Esophagus squamous epithelium (tissue), 5 donors: ENCODE measurements at regions not wholly inside any gene's neighbourhood (a gene's known extent, or its start where the extent isn't known, plus 50 kb on each side); places are given as distances from the start of the nearest gene placed in this dataset.
"Not testable (repeated sequence)": the region's sequence is repeated elsewhere in the genome, so short reads cannot be mapped to it uniquely, and the experiment has no call there.

Experiments used
- DNase-seq: peaks from one replicate; lab custom pipeline; 2025; lab: John Stamatoyannopoulos, UW
- H3K27ac ChIP-seq, 4 donors: fragments of 200-600 bp; sonication (generic); one replicate each; pipeline ENCODE4 v1.5.1; 2016 to 2019; ENCODE audit warnings: mild to moderate bottlenecking in 1 of 4
- H3K27me3 ChIP-seq, 4 donors: fragments of 200-600 bp; sonication (generic); 1 replicate in 3 of 4; 2 replicates in 1 of 4; pipeline versions ENCODE4 v1.5.1 to v1.6.0; 2017 to 2021; ENCODE audit warnings: antibody characterized with exemption in 1 of 4
- H3K36me3 ChIP-seq, 3 donors: fragments of 200-600 bp; sonication (generic); one replicate each; pipeline ENCODE4 v1.5.1; 2016 to 2019
- H3K4me1 ChIP-seq, 3 donors: fragments of 200-600 bp; sonication (generic); one replicate each; pipeline ENCODE4 v1.5.1; 2017 to 2019
- H3K4me3 ChIP-seq, 4 donors: fragments of 200-600 bp; sonication (generic); 1 replicate in 3 of 4; 2 replicates in 1 of 4; pipeline ENCODE4 v1.5.1; 2016 to 2019; ENCODE audit warnings: mild to moderate bottlenecking in 2 of 4, moderate library complexity in 1 of 4
- H3K9me3 ChIP-seq, 3 donors: fragments of 200-600 bp; sonication (generic); one replicate each; pipeline ENCODE4 v1.5.1; 2016 to 2019
- CTCF ChIP-seq, 6 experiments: fragments of 450-650 bp in 4 of 6; fragments of 200-600 bp in 2 of 6; sonication (generic) in 2 of 6; IDR thresholded peaks; one replicate each; pipeline ENCODE4 v1.5.1; 2016 to 2019; ENCODE audit warnings: antibody characterized with exemption in 6 of 6, mild to moderate bottlenecking in 4 of 6, moderate library complexity in 4 of 6
- POLR2A ChIP-seq, 4 donors: fragments of 450-650 bp; IDR thresholded peaks; one replicate each; pipeline ENCODE4 v1.6.1; 2017; ENCODE audit warnings: antibody characterized with exemption in 4 of 4, mild to moderate bottlenecking in 4 of 4, moderate library complexity in 3 of 4
- WGBS, 2 donors: methylation state at CpG; one replicate each; pipeline ENCODE4 v1.1.5; 2018; 5-methylcytosine and 5-hydroxymethylcytosine counted together
- intact Hi-C: fragments of 100-400 bp; cut with DNase I; formaldehyde crosslinking; loops from one replicate; pipeline ENCODE4 v1.15.0; 2022
- donor health status: DM: yes; HTN: yes; CAD: no.

GRCh38 chr3:187888701-187889100, 143.4 kb upstream of the BCL6 start:
- Histone ChIP-seq H3K9me3 (no peaks in the 10 kb centered on the region), H3K4me3 (no peak overlapping the region), H3K36me3 (no peaks in the 10 kb centered on the region), H3K27ac (peak overlapping the region in 1 of 4 donors; percentile 26), H3K4me1 (peaks cover 0 to 9% (median 0%) of the 10 kb centered on the region in 3 donors), H3K27me3 (no peaks in the 10 kb centered on the region)
- WGBS, 2 donors, result 83 to 86% methylated on average over 1 of the region's 1 CpG
- no peak for DNase-seq
- intact Hi-C loops, result no loop called here
- TF ChIP-seq CTCF (IDR thresholded peaks at IDR 0.05), result no peak
- TF ChIP-seq POLR2A (IDR thresholded peaks at IDR 0.05), result no peak

GRCh38 chr3:187889106-187889505, 143.8 kb upstream of the BCL6 start:
- peaks cover 0 to 9% (median 0%) of the 10 kb centered on the region in 3 donors for H3K4me1 ChIP-seq
- H3K27ac ChIP-seq, result peak overlapping the region in 2 of 4 donors; percentile 26 to 42
- H3K9me3 ChIP-seq, result no peaks in the 10 kb centered on the region
- no peak for DNase-seq
- H3K4me3 ChIP-seq, result no peak overlapping the region
- H3K27me3 ChIP-seq, result no peaks in the 10 kb centered on the region
- no peaks in the 10 kb centered on the region for H3K36me3 ChIP-seq
- intact Hi-C loops, result no loop called here
- WGBS, 2 donors, result 68 to 87% methylated on average over 4 of the region's 4 CpGs
- no peak for TF ChIP-seq CTCF (IDR thresholded peaks at IDR 0.05)
- TF ChIP-seq POLR2A (IDR thresholded peaks at IDR 0.05), result no peak

- no peaks in the 10 kb centered on the region for H3K36me3 ChIP-seq
- H3K27me3 ChIP-seq, result no peaks in the 10 kb centered on the region
- 84 to 89% methylated on average over 15 to 16 of the region's 20 CpGs for WGBS, 2 donors
- peaks cover 0 to 9% (median 0%) of the 10 kb centered on the region in 3 donors for H3K4me1 ChIP-seq
- TF ChIP-seq POLR2A (IDR thresholded peaks at IDR 0.05), result no peak
- no peak for TF ChIP-seq CTCF (IDR thresholded peaks at IDR 0.05)
- peak overlapping the region in 2 of 4 donors; percentile 26 to 42 for H3K27ac ChIP-seq
- H3K4me3 ChIP-seq, result no peak overlapping the region
- H3K9me3 ChIP-seq, result no peaks in the 10 kb centered on the region
- DNase-seq, result no peak
- intact Hi-C loops, result no loop called here
Observed at GRCh38 chr3:187889601-187890404, 144.5 kb upstream of the BCL6 start.

GRCh38 chr3:187890405-187890752, 145.1 kb upstream of the BCL6 start:
- H3K4me3 ChIP-seq, intact Hi-C loops, H3K36me3 ChIP-seq, DNase-seq, H3K4me1 ChIP-seq, H3K27ac ChIP-seq, H3K9me3 ChIP-seq, H3K27me3 ChIP-seq: not testable (repeated sequence)
- WGBS, 2 donors, result 66 to 96% methylated on average over 2 to 7 of the region's 15 CpGs

GRCh38 chr3:187896646-187897045, 151.4 kb upstream of the BCL6 start:
- intact Hi-C loops, result no loop called here
- Histone ChIP-seq H3K9me3 (no peaks in the 10 kb centered on the region), H3K27ac (no peak overlapping the region), H3K36me3 (no peaks in the 10 kb centered on the region), H3K4me3 (no peak overlapping the region), H3K4me1 (no peaks in the 10 kb centered on the region), H3K27me3 (no peaks in the 10 kb centered on the region)
- DNase-seq, result no peak
- WGBS, 2 donors, result 68 to 76% methylated on average over 3 to 6 of the region's 6 CpGs
- no peak for TF ChIP-seq CTCF (IDR thresholded peaks at IDR 0.05)
- no peak for TF ChIP-seq POLR2A (IDR thresholded peaks at IDR 0.05)
